ENCODE measurements at regions not wholly inside any gene's neighbourhood (a gene's known extent, or its start where the extent isn't known, plus 50 kb on each side); places are given as distances from the start of the nearest gene placed in this dataset.
"Not testable (repeated sequence)": the region's sequence is repeated elsewhere in the genome, so short reads cannot be mapped to it uniquely, and the experiment has no call there.

- not testable (repeated sequence) for DNase-seq
Observed at GRCh38 chr10:23545866-23546265, 107.0 kb downstream of the OTUD1 start.

GRCh38 chr10:23556727-23557440, 118.0 kb downstream of the OTUD1 start:
- DNase-seq = no peak

GRCh38 chr10:23557777-23558176, 118.9 kb downstream of the OTUD1 start:
- no peak for DNase-seq

- DNase-seq = no peak
Observed at GRCh38 chr10:23558361-23558799, 119.5 kb downstream of the OTUD1 start.

- DNase-seq = no peak
Observed at GRCh38 chr10:23568996-23569395, 130.1 kb downstream of the OTUD1 start.

GRCh38 chr10:23571884-23572283, 133.0 kb downstream of the OTUD1 start:
- DNase-seq = no peak

- DNase-seq = no peak
Observed at GRCh38 chr10:23581906-23582450, 143.1 kb downstream of the OTUD1 start.

- no peak for DNase-seq
Observed at GRCh38 chr10:23584396-23584795, 145.5 kb downstream of the OTUD1 start.

GRCh38 chr10:23585186-23585585, 146.3 kb downstream of the OTUD1 start:
- no peak for DNase-seq

- no peak for DNase-seq
Observed at GRCh38 chr10:23585666-23586065, 146.8 kb downstream of the OTUD1 start.

GRCh38 chr10:23595278-23595677, 156.4 kb downstream of the OTUD1 start:
- not testable (repeated sequence) for DNase-seq

GRCh38 chr10:23604613-23605012, 165.7 kb downstream of the OTUD1 start:
- no peak for DNase-seq

GRCh38 chr10:23606456-23606855, 167.6 kb downstream of the OTUD1 start:
- no peak for DNase-seq

GRCh38 chr10:23608926-23609325, 170.1 kb downstream of the OTUD1 start:
- DNase-seq = no peak

GRCh38 chr10:23610626-23611307, 171.9 kb downstream of the OTUD1 start:
- no peak for DNase-seq

GRCh38 chr10:23611308-23612029, 172.6 kb downstream of the OTUD1 start:
- DNase-seq = no peak

- no peak for DNase-seq
Observed at GRCh38 chr10:23613900-23614299, 175.0 kb downstream of the OTUD1 start.

GRCh38 chr10:23614483-23614882, 175.6 kb downstream of the OTUD1 start:
- DNase-seq = no peak

- DNase-seq = no peak
Observed at GRCh38 chr10:23630376-23630775, 191.5 kb downstream of the OTUD1 start.

GRCh38 chr10:23630885-23631284, 192.0 kb downstream of the OTUD1 start:
- DNase-seq = no peak

GRCh38 chr10:23643111-23643780, 204.4 kb downstream of the OTUD1 start:
- DNase-seq = no peak

GRCh38 chr10:23648618-23649017, 209.7 kb downstream of the OTUD1 start:
- no peak for DNase-seq

- no peak for DNase-seq
Observed at GRCh38 chr10:23656735-23657134, 217.9 kb downstream of the OTUD1 start.
